CD4-positive, alpha-beta T cell treated with Interleukin-10 for 1 hour (primary cell): ENCODE measurements at regions not wholly inside any gene's neighbourhood (a gene's known extent, or its start where the extent isn't known, plus 50 kb on each side); places are given as distances from the start of the nearest gene placed in this dataset.
"Not testable (repeated sequence)": the region's sequence is repeated elsewhere in the genome, so short reads cannot be mapped to it uniquely, and the experiment has no call there.

Source experiments
- DNase-seq: peaks from one replicate; pipeline ENCODE4 v3.0.0-alpha.2; 2020

DNA sequence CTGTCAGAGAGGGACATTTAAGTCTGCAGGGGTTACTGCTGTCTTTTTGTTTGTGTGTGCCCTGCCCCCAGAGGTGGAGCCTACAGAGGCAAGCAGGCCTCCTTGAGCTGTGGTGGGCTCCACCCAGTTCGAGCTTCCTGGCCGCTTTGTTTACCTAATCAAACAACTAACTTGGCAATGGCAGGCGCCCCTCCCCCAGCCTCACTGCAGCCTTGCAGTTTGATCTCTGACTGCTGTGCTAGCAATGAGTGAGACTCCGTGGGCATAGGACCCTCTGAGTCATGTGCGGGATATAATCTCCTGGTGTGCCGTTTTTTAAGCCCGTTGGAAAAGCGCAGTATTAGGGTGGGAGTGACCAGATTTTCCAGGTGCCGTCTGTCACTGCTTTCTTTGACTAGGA, 216.8 kb upstream of the CDKN2B start:
- not testable (repeated sequence) for DNase-seq

DNA sequence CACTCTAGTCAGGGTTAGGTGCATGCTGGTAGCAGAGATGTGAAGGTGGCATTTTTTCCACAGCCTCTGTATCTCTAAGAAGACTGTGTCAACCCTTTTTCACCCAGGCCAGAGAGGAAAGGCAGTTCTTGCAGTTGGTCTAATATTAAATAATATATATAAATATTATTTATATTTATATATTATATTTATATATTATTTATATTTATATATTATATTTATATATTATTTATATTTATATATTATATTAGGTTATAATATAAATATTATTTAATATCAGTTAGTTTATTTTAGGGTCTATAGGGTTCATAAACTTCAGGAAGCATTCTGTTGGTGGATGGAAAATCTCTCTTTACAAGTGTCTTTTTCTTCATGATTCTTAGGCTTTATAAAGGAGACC, 218.6 kb upstream of the DMRTA1 start:
- no peak for DNase-seq

DNA sequence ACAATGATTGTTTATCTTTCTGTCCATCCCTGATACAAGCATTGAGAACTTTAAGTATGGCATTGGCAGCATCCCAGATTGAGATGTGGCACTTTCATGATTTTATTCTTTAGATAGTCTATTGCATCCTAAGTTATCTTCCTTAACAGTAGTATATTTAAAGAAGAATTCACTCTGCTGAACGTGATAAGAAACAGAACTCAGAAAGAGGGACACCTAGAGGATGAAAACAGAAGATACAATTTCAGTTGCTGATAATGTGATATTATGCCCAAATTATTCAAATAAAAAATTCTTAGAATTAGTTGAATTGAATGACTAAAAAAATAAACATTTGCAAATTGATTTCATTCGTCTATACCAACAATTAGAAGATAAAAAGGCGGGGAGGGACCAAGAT, 218.1 kb upstream of the DMRTA1 start:
- DNase-seq: no peak

DNA sequence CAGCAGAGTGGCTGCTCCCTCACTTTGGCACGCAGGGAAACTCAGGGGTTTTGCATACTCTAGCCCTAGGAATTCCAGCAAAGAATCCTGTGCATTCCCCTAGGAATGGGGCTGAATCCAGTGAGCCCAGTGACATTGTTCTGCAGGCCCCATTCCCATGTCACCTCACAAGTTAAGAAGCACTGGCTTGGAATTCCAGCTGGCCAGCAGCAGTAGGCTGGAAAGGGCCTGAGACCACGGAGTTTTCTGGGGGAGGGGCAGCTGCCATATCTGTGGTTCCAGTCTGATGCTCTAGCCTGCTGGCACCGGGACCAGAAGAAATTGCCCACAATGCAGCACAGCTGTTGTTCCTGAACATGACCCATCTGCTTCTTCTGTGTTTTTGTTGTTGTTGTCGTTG, 217.6 kb upstream of the DMRTA1 start:
- no peak for DNase-seq

DNA sequence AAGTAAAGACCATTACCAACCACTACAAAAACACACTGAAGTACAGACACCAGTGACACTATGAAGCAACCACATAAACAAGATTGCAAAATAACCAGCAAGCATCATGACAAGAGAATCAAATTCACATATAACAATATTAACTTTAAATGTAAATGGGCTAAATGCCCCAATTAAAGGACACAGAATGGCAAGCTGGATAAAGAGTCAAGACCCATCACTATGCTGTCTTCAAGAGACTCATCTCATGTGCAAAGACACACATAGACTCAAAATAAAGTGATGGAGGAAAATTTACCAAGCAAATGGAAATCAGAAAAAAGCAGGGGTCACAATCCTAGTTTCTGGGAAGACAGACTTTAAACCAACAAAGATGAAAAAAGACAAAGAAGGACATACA, 215.3 kb upstream of the DMRTA1 start:
- not testable (repeated sequence) for DNase-seq

GRCh38 chr9:22232971-22233370, 213.7 kb upstream of the DMRTA1 start:
- no peak for DNase-seq

DNA sequence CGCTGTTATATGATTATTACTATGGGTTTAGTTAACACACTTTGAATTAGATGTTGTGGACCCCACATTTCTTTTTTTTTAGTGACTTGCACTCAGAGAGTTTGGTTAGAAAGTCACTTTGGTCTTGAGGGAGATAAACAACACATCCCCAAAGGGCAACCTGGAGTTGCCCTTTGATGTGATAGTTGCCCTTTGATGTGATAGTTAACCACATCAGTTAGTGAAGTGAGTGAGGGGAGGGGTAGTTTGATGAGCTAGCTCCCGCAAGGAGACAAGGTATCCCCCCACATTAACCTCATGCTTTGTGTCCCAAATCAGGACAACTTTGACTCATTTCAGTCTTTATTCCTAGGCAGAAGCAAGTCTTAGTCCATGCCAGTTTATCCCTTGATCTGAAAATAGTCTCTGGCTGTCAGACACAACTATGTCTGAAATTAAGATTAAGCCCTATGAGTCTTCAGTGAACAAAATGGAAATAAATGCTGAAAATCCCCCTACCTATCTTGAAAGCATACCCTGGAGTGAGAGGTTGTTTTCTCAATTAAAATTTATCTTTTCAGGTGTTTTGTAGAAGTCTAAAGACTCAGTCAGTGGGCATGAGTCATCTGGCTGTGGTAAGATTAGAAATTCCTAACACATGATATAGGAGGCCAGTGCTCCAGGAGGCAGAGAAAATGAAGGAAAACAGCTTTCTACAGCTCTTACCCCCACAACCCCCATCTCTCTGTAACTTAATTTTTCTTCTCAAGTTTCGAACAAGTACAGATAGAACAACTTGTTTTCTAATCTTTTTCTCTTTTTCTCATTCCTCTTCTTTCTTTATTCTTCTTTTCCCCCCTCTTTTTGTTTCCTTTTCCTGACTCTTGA, 208.9 kb upstream of the DMRTA1 start:
- peak; percentile 21 for DNase-seq

- DNase-seq: peak; percentile 25
Measured at GRCh38 chr9:22238809-22239684, 207.6 kb upstream of the DMRTA1 start.

DNA sequence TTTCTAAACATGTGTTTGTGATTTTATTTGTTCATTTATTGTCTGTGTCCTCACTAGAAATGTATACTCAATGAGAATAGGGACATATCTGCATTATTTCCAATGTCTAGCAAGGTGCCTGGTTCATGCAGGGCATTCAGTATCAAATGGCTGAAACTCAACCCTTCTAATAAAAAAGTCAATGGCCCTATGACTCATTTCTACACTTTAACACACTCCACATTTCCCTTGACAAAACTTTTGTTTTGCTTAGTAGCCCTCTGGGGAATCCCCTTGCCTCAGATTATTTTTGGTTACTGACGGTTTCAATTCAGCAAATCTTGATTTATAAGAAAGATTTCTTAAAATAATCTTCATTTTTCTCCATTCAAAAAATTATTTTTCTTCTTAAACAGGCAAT, 206.0 kb upstream of the DMRTA1 start:
- peak; percentile 32 for DNase-seq

DNA sequence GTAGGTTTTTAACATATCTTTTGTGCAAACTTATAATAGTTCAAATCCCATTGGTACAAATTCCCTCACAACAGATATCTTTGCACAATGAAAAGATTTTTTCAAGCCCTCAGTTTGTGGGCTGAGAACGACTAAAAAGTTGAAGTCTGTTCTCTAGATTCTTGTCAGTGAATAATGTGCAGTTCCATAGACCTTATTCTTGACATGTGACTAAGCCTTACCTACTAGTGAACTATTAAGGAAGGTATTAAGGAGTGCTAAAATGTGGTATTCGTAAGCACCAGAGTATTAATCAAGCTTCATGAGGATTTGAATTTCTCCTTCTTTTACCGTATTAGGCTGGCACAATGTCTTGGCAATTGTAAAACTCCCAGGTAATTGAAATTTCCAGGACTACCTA, 205.6 kb upstream of the DMRTA1 start:
- DNase-seq: no peak

DNA sequence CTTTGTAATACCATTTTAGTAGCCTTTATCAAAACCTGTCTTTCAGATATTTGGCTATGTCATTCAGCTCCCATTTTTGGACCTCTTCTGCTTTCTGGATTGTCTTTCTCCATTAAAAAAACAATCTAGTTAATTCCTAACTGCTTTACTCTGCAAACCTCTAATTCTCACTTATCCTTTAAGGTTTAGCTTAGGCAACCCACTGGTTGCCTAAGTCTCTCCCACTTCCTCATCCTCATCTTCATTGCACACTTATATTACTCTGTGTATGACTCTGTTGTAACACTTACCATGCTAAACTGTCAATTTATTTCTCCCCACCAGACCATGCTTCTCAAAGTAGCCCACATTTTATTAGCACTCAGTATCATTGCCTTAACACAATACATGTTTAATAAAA, 205.0 kb upstream of the DMRTA1 start:
- no peak for DNase-seq

DNA sequence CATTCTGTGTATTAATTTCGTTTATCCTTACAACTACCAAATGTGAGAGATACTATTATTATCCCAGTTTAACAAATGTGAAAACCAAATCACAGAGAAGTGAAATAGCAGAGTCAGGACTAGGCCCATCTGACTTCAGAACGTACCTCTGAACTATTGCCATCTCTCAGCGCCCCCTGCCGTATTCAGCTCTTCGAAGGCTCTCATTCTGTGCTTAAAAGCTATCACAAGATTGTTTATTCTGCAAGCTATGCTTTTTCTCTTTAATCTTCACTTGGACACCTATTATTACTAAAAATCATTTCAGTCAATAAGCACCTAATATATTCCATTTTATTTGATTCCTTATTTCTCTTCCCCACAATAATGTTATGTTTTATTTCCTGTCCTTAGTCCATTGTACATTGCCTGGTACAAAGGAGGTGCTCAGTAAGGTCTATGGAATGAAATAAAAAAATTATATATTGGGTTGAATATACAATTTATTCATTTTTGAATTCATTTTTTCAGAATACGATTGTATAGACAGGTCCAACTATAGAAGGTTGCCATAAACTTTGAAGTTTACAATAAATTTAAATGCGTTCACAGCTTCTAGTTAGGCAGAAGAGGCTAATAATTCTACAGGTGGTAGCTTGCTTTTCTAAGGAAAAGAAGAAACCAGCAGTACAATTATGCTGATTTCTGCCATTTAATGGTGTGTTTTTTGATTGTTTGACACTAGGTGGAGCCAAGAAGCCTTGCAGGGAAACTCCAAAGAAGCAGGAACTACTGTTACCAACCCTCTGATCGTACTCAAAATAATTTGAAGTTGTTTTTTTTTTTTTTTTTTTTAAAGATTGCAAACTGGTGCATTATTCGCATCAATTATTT, 202.2 kb upstream of the DMRTA1 start:
- DNase-seq: peak; percentile 53

GRCh38 chr9:22255337-22255736, 191.3 kb upstream of the DMRTA1 start:
- no peak for DNase-seq

- no peak for DNase-seq
Measured at GRCh38 chr9:22256381-22256780, 190.2 kb upstream of the DMRTA1 start.

- no peak for DNase-seq
Measured at GRCh38 chr9:22257026-22257816, 189.4 kb upstream of the DMRTA1 start.

GRCh38 chr9:22265038-22265437, 181.6 kb upstream of the DMRTA1 start:
- no peak for DNase-seq

DNA sequence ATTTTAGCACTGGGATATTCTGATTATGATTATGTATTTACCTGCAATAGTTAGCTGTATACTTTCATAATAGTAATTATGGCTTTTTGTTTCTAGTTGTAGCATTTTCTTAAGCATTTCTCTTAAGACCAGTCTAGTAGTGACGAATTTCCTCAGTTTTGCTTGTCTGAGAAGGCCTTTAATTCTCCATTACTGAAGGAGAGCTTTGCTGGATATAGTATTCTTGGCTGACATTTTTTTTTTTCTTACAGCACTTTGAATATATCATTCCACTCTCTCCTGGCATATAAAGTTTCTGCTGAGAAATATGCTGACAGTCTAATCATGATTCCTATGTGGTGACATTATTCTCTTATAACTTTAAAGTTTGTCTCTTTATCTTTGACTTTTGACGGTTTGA, 181.1 kb upstream of the DMRTA1 start:
- no peak for DNase-seq

DNA sequence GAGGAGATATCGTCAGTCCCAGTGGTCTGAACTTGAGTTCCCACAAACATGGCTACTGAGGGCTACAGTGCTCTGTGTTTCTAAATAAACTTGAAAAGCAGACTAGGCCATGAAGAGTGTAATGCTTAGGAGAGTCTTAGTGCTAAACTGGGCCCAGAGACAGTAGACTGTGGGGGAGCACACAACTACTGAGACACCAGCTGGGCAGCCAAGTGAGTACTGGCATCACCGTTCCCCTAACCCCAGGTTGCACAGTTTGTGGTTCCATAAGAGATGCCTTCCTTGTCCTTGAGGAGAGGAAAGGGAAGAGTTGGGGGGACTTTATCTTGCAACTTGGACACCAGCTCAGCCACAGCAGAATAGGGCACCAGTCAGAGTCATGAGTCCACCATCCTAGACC, 172.1 kb upstream of the DMRTA1 start:
- DNase-seq: no peak

- no peak for DNase-seq
Measured at GRCh38 chr9:22278426-22278825, 168.2 kb upstream of the DMRTA1 start.

GRCh38 chr9:22279636-22280035, 167.0 kb upstream of the DMRTA1 start:
- no peak for DNase-seq

DNA sequence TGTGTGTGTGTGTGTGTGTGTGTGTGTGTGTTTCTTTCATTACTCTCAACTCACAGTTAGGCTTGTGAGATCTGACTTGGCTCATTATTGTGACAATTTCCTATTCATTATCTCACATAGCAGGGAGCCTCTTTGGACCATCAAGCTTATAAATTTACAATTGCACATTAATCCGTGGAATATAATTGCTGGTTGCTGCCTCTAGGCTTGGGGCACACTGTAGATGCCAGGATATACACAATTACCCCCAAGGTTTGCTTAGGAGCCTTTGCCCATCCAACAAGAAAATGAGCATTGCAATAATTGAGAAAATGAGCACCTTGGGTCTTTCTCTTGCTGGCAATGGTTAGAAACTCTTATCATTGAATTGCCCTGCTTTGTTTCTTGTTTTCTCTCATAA, 161.6 kb upstream of the DMRTA1 start:
- no peak for DNase-seq

GRCh38 chr9:22286661-22287060, 160.0 kb upstream of the DMRTA1 start:
- no peak for DNase-seq
